H1 (cell line): ENCODE measurements at regions not wholly inside any gene's neighbourhood (a gene's known extent, or its start where the extent isn't known, plus 50 kb on each side); places are given as distances from the start of the nearest gene placed in this dataset.

Experiments
- CTCF ChIA-PET: fragments of 300-600 bp; sonication (Branson Sonifier 250); formaldehyde crosslinking; loops from one replicate; lab custom pipeline; 2021; ENCODE audit not compliant: partially characterized antibody; lab: Charles Lee
- POLR2A ChIA-PET: fragments of 300-600 bp; sonication (Branson Sonifier 250); formaldehyde crosslinking; loops from one replicate; lab custom pipeline; 2021; ENCODE audit warnings: inconsistent platforms; ENCODE audit not compliant: partially characterized antibody; lab: Charles Lee
- DNase-seq, 2 experiments: peaks; one replicate each; pipeline versions ENCODE4 v3.0.0 to v3.0.0-alpha.2; 2010 to 2022; ENCODE audit warnings: low spot score in 2 of 2, low read depth in 1 of 2, mixed read lengths in 1 of 2
- FAIRE-seq: peaks from 2 replicates; lab custom pipeline; 2011; peaks lifted over from hg19 to GRCh38; lab: Jason Lieb, UNC
- H2AFZ ChIP-seq: 2 replicates; pipeline ENCODE4 v1.8.1; 2012; ENCODE audit warnings: low read length, inconsistent platforms
- H2AK5ac ChIP-seq: 2 replicates; pipeline ENCODE4 v1.6.1; 2013; ENCODE audit warnings: low read depth, low read length
- H2BK120ac ChIP-seq: replicated peaks from 2 replicates; pipeline ENCODE3; 2013; ENCODE audit warnings: low read depth, low read length, inconsistent platforms
- H2BK12ac ChIP-seq: 2 replicates; pipeline ENCODE4 v1.6.1; 2013; ENCODE audit warnings: low read depth, low read length
- H2BK15ac ChIP-seq: 2 replicates; pipeline ENCODE4 v1.6.1; 2013; ENCODE audit warnings: low read length
- H2BK20ac ChIP-seq: 2 replicates; pipeline ENCODE4 v1.6.1; 2013; ENCODE audit warnings: low read length
- H2BK5ac ChIP-seq: 2 replicates; pipeline ENCODE4 v1.6.1; 2013; ENCODE audit warnings: low read depth, low read length
- H3K14ac ChIP-seq: 2 replicates; pipeline ENCODE4 v1.6.1; 2013; ENCODE audit warnings: inconsistent platforms; ENCODE audit not compliant: insufficient read length
- H3K18ac ChIP-seq: 2 replicates; pipeline ENCODE4 v1.6.1; 2013; ENCODE audit warnings: low read length; ENCODE audit errors: extremely low read depth
- H3K23ac ChIP-seq: 2 replicates; pipeline ENCODE4 v1.6.1; 2013; ENCODE audit warnings: inconsistent platforms; ENCODE audit not compliant: insufficient read length
- H3K23me2 ChIP-seq: 2 replicates; pipeline ENCODE4 v1.6.1; 2013; ENCODE audit warnings: low read depth, low read length
- H3K27ac ChIP-seq: 2 replicates; pipeline ENCODE4 v1.6.1; 2011; ENCODE audit warnings: low read depth, low read length, inconsistent platforms
- H3K27me3 ChIP-seq, 4 experiments: replicated peaks in 1 of 4; 1 replicate in 1 of 4; 2 replicates in 3 of 4; pipeline versions ENCODE4 v1.6.1 to v1.8.1; 2011 to 2013; ENCODE audit warnings: low read length in 3 of 4, mild to moderate bottlenecking in 3 of 4, inconsistent platforms in 2 of 4, mixed read lengths in 2 of 4, moderate library complexity in 1 of 4; ENCODE audit not compliant: control insufficient read depth in 3 of 4, insufficient read depth in 3 of 4; ENCODE audit errors: extremely low read depth in 1 of 4
- H3K36me3 ChIP-seq, 4 experiments: 2 replicates each; pipeline versions ENCODE4 v1.6.1 to v1.8.1; 2011 to 2013; ENCODE audit warnings: mild to moderate bottlenecking in 4 of 4, low read length in 3 of 4, moderate library complexity in 2 of 4, control low read depth in 1 of 4, inconsistent platforms in 1 of 4; ENCODE audit not compliant: insufficient read depth in 4 of 4, control insufficient read depth in 2 of 4
- H3K4ac ChIP-seq: replicated peaks from 2 replicates; pipeline ENCODE3; 2013; ENCODE audit warnings: low read length, low read depth, mixed read lengths, inconsistent platforms; ENCODE audit not compliant: insufficient read length
- H3K4me1 ChIP-seq, 4 experiments: replicated peaks in 1 of 4; 1 replicate in 1 of 4; 2 replicates in 3 of 4; pipeline versions ENCODE4 v1.6.1 to v1.8.1; 2011 to 2013; ENCODE audit warnings: low read length in 3 of 4, inconsistent platforms in 2 of 4, mixed read lengths in 1 of 4; ENCODE audit not compliant: insufficient read depth in 4 of 4, control insufficient read depth in 3 of 4
- H3K4me2 ChIP-seq, 2 experiments: 2 replicates each; pipeline versions ENCODE4 v1.6.1 to v1.8.1; 2011 to 2013; ENCODE audit warnings: low read depth in 2 of 2, low read length in 2 of 2, control low read depth in 1 of 2, inconsistent platforms in 1 of 2, mild to moderate bottlenecking in 1 of 2; ENCODE audit not compliant: insufficient read depth in 1 of 2
- H3K4me3 ChIP-seq, 4 experiments: fragments of 200-600, 300-600 bp in 1 of 4; sonication (generic), shearing (Covaris generic), sonication (Bioruptor Twin) in 1 of 4; 2 replicates each; pipeline versions ENCODE4 v1.5.1 to v1.8.1; 2011 to 2016; ENCODE audit warnings: low read length in 4 of 4, low read depth in 3 of 4, control low read depth in 2 of 4, inconsistent platforms in 2 of 4, mild to moderate bottlenecking in 2 of 4, mixed read lengths in 1 of 4, moderate library complexity in 1 of 4; ENCODE audit not compliant: insufficient read depth in 2 of 4; ENCODE audit errors: extremely low read depth in 1 of 4
- H3K56ac ChIP-seq: replicated peaks from 2 replicates; pipeline ENCODE3; 2013; ENCODE audit warnings: low read depth, mild to moderate bottlenecking, mixed read lengths, low read length, inconsistent platforms; ENCODE audit not compliant: insufficient read length
- H3K79me1 ChIP-seq: 2 replicates; pipeline ENCODE4 v1.6.1; 2013; ENCODE audit warnings: low read depth, low read length, control low read depth
- H3K79me2 ChIP-seq, 2 experiments: 2 replicates each; pipeline versions ENCODE4 v1.6.1 to v1.8.1; 2012 to 2013; ENCODE audit warnings: low read length in 2 of 2, mild to moderate bottlenecking in 2 of 2, inconsistent platforms in 1 of 2; ENCODE audit not compliant: insufficient read depth in 2 of 2, control insufficient read depth in 1 of 2
- H3K9ac ChIP-seq, 4 experiments: replicated peaks in 1 of 4; 1 replicate in 1 of 4; 2 replicates in 3 of 4; pipeline versions ENCODE4 v1.6.1 to v1.8.1; 2011 to 2013; ENCODE audit warnings: low read depth in 3 of 4, low read length in 3 of 4, control low read depth in 2 of 4, mild to moderate bottlenecking in 2 of 4, moderate library complexity in 2 of 4, inconsistent platforms in 1 of 4; ENCODE audit errors: extremely low read depth in 1 of 4
- H3K9me3 ChIP-seq, 2 experiments: 2 replicates each; pipeline versions ENCODE4 v1.6.1 to v1.8.1; 2012 to 2013; ENCODE audit warnings: mild to moderate bottlenecking in 2 of 2, moderate library complexity in 2 of 2, control low read depth in 1 of 2, inconsistent platforms in 1 of 2, low read depth in 1 of 2, low read length in 1 of 2, mixed read lengths in 1 of 2; ENCODE audit not compliant: insufficient read depth in 2 of 2
- H4K20me1 ChIP-seq, 2 experiments: replicated peaks in 1 of 2; 2 replicates each; pipeline versions ENCODE3 to v1.8.1; 2011 to 2013; ENCODE audit warnings: inconsistent platforms in 2 of 2, low read length in 2 of 2, mild to moderate bottlenecking in 1 of 2; ENCODE audit not compliant: insufficient read depth in 2 of 2, control insufficient read depth in 1 of 2
- H4K5ac ChIP-seq: 2 replicates; pipeline ENCODE4 v1.6.1; 2013; ENCODE audit warnings: low read length, low read depth, mixed read lengths, inconsistent platforms; ENCODE audit not compliant: insufficient read length
- H4K8ac ChIP-seq: 2 replicates; pipeline ENCODE4 v1.8.0; 2013; ENCODE audit warnings: mild to moderate bottlenecking, moderate library complexity, low read length, inconsistent platforms; ENCODE audit not compliant: insufficient read depth; ENCODE audit errors: extremely low read depth
- H4K91ac ChIP-seq: replicated peaks from 2 replicates; pipeline ENCODE3; 2013; ENCODE audit warnings: low read length, mixed read lengths, inconsistent platforms; ENCODE audit not compliant: insufficient read length
- RAD21 ChIP-seq, 2 experiments: IDR thresholded peaks in 1 of 2; conservative IDR thresholded peaks in 1 of 2; 2 replicates each; pipeline ENCODE4 v1.6.1; 2011; ENCODE audit warnings: low read depth in 2 of 2, low read length in 2 of 2, improper control_type of control experiment in 1 of 2, inconsistent platforms in 1 of 2, mild to moderate bottlenecking in 1 of 2, moderate library complexity in 1 of 2
- SIN3A ChIP-seq, 2 experiments: IDR thresholded peaks in 1 of 2; conservative IDR thresholded peaks in 1 of 2; 2 replicates each; pipeline ENCODE4 v1.6.1; 2011 to 2012; ENCODE audit warnings: low read length in 2 of 2, improper control_type of control experiment in 1 of 2, low read depth in 1 of 2, mild to moderate bottlenecking in 1 of 2
- WGBS, 2 experiments: shearing (Covaris generic) in 1 of 2; methylation state at CpG; one replicate each; pipeline versions ENCODE4 v1.1.6 to v1.1.7; 2013 to 2015; ENCODE audit warnings: low lambda C conversion rate in 2 of 2, mixed read lengths in 2 of 2, inconsistent platforms in 1 of 2, low coverage in 1 of 2, missing lambda C conversion rate in 1 of 2; ENCODE audit not compliant: insufficient replicate concordance in 2 of 2, insufficient coverage in 1 of 2, insufficient read length in 1 of 2; ENCODE audit errors: extremely low coverage in 1 of 2, missing lambda C conversion rate in 1 of 2; 5-methylcytosine and 5-hydroxymethylcytosine counted together
- TF ChIP-seq, protein P1 (sequence below), 3 experiments: IDR thresholded peaks; 1 replicate in 2 of 3; 2 replicates in 1 of 3; pipeline versions ENCODE4 v1.5.1 to v1.6.1; 2011; ENCODE audit warnings: low read length in 3 of 3, mild to moderate bottlenecking in 3 of 3, inconsistent platforms in 2 of 3, low read depth in 1 of 3, moderate library complexity in 1 of 3; ENCODE audit not compliant: insufficient read depth in 1 of 3; ENCODE audit errors: control extremely low read depth in 1 of 3

DNA sequence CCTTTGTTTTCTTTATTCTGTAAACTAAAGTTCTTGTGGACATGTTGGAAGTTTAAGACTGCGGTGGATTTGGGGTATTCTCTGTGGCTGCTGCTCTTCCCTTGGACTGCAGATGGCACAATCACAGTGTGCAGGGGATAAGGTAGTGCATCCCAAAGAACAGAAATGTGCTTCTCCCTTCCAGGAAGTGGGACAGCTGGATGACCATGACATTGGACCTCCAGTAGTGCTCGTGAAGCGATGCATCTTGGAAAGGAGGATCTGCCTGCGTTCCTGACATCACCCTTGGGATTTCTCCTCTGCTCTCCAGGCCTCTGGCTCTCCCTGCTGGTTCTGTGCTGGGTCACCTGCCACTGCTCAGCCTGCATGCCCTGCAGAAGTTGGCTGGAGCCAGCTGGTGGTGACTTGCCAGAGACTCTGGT is 109.9 kb downstream of the SLC4A3 start:
- Histone ChIP-seq H3K4me2 (no peak overlapping the region), H3K9me3 (no peaks in the 10 kb centered on the region), H2AK5ac (no peak overlapping the region), H2BK12ac (no peak overlapping the region), H3K79me1 (no peaks in the 10 kb centered on the region), H2BK20ac (no peak overlapping the region), H3K4ac (no peak overlapping the region), H3K9ac (no peak overlapping the region), H4K91ac (no peak overlapping the region), H3K4me1 (no peaks in the 10 kb centered on the region; a peak in 1 of 7 replicates), H3K36me3 (no peaks in the 10 kb centered on the region), H3K27ac (no peak overlapping the region), H3K4me3 (no peak overlapping the region), H3K18ac (no peak overlapping the region), H3K14ac (no peak overlapping the region), H4K5ac (no peak overlapping the region), H4K20me1 (no peaks in the 10 kb centered on the region), H3K23me2 (no peaks in the 10 kb centered on the region), H2BK120ac (no peak overlapping the region), H2BK5ac (no peak overlapping the region), H4K8ac (no peak overlapping the region), H2BK15ac (no peak overlapping the region), H2AFZ (no peak overlapping the region), H3K23ac (no peak overlapping the region), H3K27me3 (no peaks in the 10 kb centered on the region), H3K79me2 (no peaks in the 10 kb centered on the region), H3K56ac (no peak overlapping the region)
- WGBS, 2 experiments = 78% methylated on average over 4 of the region's 4 CpGs; no CpG with 5 or more reads in 1 of the 2 experiments
- FAIRE-seq (peak; percentile 60), DNase-seq (no peak)
- POLR2A ChIA-PET = interaction anchor here (0.7 kb wide), 1 partner anchor 86 kb away, joined by 3 read pairs; no protein-coding TSS in a partner anchor
- TF ChIP-seq SIN3A (conservative IDR thresholded peaks at IDR 0.05 in 1 of 2, IDR thresholded peaks at IDR 0.05 in 1 of 2; ENCODE audit: low read depth in 1 of 2, low read length in 2 of 2) (no peak), RAD21 (IDR thresholded peaks at IDR 0.05 in 1 of 2, conservative IDR thresholded peaks at IDR 0.05 in 1 of 2; ENCODE audit: low read depth in 2 of 2, low read length in 2 of 2) (peak; percentile 67 to 69)
- TF ChIP-seq, protein P1, sequence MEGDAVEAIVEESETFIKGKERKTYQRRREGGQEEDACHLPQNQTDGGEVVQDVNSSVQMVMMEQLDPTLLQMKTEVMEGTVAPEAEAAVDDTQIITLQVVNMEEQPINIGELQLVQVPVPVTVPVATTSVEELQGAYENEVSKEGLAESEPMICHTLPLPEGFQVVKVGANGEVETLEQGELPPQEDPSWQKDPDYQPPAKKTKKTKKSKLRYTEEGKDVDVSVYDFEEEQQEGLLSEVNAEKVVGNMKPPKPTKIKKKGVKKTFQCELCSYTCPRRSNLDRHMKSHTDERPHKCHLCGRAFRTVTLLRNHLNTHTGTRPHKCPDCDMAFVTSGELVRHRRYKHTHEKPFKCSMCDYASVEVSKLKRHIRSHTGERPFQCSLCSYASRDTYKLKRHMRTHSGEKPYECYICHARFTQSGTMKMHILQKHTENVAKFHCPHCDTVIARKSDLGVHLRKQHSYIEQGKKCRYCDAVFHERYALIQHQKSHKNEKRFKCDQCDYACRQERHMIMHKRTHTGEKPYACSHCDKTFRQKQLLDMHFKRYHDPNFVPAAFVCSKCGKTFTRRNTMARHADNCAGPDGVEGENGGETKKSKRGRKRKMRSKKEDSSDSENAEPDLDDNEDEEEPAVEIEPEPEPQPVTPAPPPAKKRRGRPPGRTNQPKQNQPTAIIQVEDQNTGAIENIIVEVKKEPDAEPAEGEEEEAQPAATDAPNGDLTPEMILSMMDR (IDR thresholded peaks at IDR 0.05; ENCODE audit: control extremely low read depth in 1 of 3, insufficient read depth in 1 of 3, low read depth in 1 of 3, low read length in 3 of 3) = peak; percentile 49 to 56 (median 51)
- CTCF ChIA-PET = interaction anchor here (0.6 to 7.5 kb wide), 32 partner anchors 11 to 1364 kb away, joined by 3 to 71 read pairs (median 4); no protein-coding TSS in a partner anchor
